ENCODE measurements at regions not wholly inside any gene's neighbourhood (a gene's known extent, or its start where the extent isn't known, plus 50 kb on each side); places are given as distances from the start of the nearest gene placed in this dataset.
A peak's percentile ranks its signal among the peaks of the same experiment; 100 is the strongest.

GRCh38 chr5:120927950-120928530 is 463.9 kb downstream of the PRR16 start:
- Histone ChIP-seq H3F3A (replicated peaks; ENCODE audit: insufficient read depth) (no peaks in the 10 kb centered on the region), H3K27me3 (ENCODE audit: insufficient read depth) (no peaks in the 10 kb centered on the region), H3K79me2 (ENCODE audit: insufficient read depth) (no peaks in the 10 kb centered on the region), H3K4me1 (ENCODE audit: control insufficient read depth in 1 of 2, insufficient read depth in 2 of 2, low read depth in 1 of 2, low read length in 1 of 2) (no peaks in the 10 kb centered on the region; a peak in 1 of 4 replicates), H3K9me2 (no peaks in the 10 kb centered on the region), H3K9me3 (no peaks in the 10 kb centered on the region), H3K4me3 (ENCODE audit: low read depth in 2 of 2, low read length in 1 of 2) (no peak overlapping the region), H3K4me2 (no peak overlapping the region), H3K27ac (ENCODE audit: low read depth in 2 of 2, low read length in 1 of 2) (no peak overlapping the region), H3K36me3 (replicated peaks in 1 of 2; ENCODE audit: control insufficient read depth in 1 of 2, insufficient read depth in 2 of 2, low read length in 1 of 2) (no peaks in the 10 kb centered on the region), H4K20me1 (ENCODE audit: insufficient read depth) (no peaks in the 10 kb centered on the region), H3K9ac (no peak overlapping the region), H2AFZ (ENCODE audit: low read depth) (peak overlapping the region; percentile 52)
- CTCF ChIA-PET: no interaction called here
- no peak for TF ChIP-seq TEAD4 (IDR thresholded peaks at IDR 0.05; ENCODE audit: borderline replicate concordance, insufficient read depth)
- TF ChIP-seq RXRA (IDR thresholded peaks at IDR 0.05; ENCODE audit: borderline replicate concordance, low read depth): no peak
- TF ChIP-seq SMC3 (IDR thresholded peaks at IDR 0.05; ENCODE audit: low read depth, low read length): no peak
- no peak for TF ChIP-seq NFIC (IDR thresholded peaks at IDR 0.05; ENCODE audit: borderline replicate concordance)
- no peak for TF ChIP-seq MAX (IDR thresholded peaks at IDR 0.05; ENCODE audit: low read depth)
- TF ChIP-seq MXI1 (IDR thresholded peaks at IDR 0.05; ENCODE audit: low read depth, low read length): no peak
- no peak for TF ChIP-seq MEF2A (IDR thresholded peaks at IDR 0.05; ENCODE audit: borderline replicate concordance, low read depth)
- no peak for TF ChIP-seq RFX5 (IDR thresholded peaks at IDR 0.05; ENCODE audit: low read length)
- TF ChIP-seq CHD2 (IDR thresholded peaks at IDR 0.05; ENCODE audit: low read length, partially characterized antibody): no peak
- TF ChIP-seq FOSL2 (IDR thresholded peaks at IDR 0.05; ENCODE audit: borderline replicate concordance, low read depth): no peak
- TF ChIP-seq JUND (IDR thresholded peaks at IDR 0.05): no peak
- TF ChIP-seq ELF1 (IDR thresholded peaks at IDR 0.05): no peak
- TF ChIP-seq GATA2 (CRISPR knock-in tag; IDR thresholded peaks at IDR 0.05): no peak
- TF ChIP-seq EP300 (IDR thresholded peaks at IDR 0.05; ENCODE audit: borderline replicate concordance in 1 of 2, low read depth in 1 of 2, low read length in 1 of 2): no peak
- no peak for TF ChIP-seq CTCF (IDR thresholded peaks at IDR 0.05)
- no peak for TF ChIP-seq ZBTB33 (IDR thresholded peaks at IDR 0.05; ENCODE audit: borderline replicate concordance, low read depth)
- TF ChIP-seq FOXJ3 (CRISPR knock-in tag; IDR thresholded peaks at IDR 0.05): no peak
- no peak for DNase-seq
- POLR2A ChIA-PET: no interaction called here

All from SK-N-SH (cell line).